ENCODE measurements at regions not wholly inside any gene's neighbourhood (a gene's known extent, or its start where the extent isn't known, plus 50 kb on each side); places are given as distances from the start of the nearest gene placed in this dataset.

DNA sequence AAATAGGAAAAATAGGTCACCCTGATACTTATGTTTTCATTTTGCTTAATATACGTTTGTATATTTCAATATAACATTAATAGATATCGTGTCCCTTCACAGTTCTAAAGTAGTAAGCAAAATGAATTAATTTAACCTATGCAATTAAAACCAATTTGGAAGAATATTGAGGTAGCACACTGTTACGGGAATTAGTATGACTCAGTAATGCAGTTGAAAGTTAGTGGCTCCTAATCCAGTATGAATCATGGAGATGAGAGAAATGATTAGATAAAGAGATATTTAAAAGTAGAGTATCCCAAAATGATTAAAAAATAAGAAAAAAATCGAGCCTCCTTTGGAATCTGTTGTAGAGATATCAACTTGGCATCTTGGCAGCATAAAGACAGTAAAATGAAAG is 177.0 kb upstream of the SLITRK6 start:
- no peak overlapping the region for H3K27ac ChIP-seq (ENCODE audit: extremely low read depth, low read depth, low read length)
- ChIA-PET CTCF (no interaction called here), POLR2A (no interaction called here)
- H3K4me1 ChIP-seq (ENCODE audit: control insufficient read depth, insufficient read depth, low read length), result no peaks in the 10 kb centered on the region
- no peaks in the 10 kb centered on the region for H3K9me3 ChIP-seq (ENCODE audit: control insufficient read depth, insufficient read depth, low read depth, low read length)
- TF ChIP-seq, protein P1, sequence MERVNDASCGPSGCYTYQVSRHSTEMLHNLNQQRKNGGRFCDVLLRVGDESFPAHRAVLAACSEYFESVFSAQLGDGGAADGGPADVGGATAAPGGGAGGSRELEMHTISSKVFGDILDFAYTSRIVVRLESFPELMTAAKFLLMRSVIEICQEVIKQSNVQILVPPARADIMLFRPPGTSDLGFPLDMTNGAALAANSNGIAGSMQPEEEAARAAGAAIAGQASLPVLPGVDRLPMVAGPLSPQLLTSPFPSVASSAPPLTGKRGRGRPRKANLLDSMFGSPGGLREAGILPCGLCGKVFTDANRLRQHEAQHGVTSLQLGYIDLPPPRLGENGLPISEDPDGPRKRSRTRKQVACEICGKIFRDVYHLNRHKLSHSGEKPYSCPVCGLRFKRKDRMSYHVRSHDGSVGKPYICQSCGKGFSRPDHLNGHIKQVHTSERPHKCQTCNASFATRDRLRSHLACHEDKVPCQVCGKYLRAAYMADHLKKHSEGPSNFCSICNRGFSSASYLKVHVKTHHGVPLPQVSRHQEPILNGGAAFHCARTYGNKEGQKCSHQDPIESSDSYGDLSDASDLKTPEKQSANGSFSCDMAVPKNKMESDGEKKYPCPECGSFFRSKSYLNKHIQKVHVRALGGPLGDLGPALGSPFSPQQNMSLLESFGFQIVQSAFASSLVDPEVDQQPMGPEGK (tag by site-specific recombination; IDR thresholded peaks at IDR 0.05), result no peak
- TF ChIP-seq, protein P2, sequence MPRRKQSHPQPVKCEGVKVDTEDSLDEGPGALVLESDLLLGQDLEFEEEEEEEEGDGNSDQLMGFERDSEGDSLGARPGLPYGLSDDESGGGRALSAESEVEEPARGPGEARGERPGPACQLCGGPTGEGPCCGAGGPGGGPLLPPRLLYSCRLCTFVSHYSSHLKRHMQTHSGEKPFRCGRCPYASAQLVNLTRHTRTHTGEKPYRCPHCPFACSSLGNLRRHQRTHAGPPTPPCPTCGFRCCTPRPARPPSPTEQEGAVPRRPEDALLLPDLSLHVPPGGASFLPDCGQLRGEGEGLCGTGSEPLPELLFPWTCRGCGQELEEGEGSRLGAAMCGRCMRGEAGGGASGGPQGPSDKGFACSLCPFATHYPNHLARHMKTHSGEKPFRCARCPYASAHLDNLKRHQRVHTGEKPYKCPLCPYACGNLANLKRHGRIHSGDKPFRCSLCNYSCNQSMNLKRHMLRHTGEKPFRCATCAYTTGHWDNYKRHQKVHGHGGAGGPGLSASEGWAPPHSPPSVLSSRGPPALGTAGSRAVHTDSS (tag by site-specific recombination; IDR thresholded peaks at IDR 0.05), result no peak
- TF ChIP-seq, protein P3, sequence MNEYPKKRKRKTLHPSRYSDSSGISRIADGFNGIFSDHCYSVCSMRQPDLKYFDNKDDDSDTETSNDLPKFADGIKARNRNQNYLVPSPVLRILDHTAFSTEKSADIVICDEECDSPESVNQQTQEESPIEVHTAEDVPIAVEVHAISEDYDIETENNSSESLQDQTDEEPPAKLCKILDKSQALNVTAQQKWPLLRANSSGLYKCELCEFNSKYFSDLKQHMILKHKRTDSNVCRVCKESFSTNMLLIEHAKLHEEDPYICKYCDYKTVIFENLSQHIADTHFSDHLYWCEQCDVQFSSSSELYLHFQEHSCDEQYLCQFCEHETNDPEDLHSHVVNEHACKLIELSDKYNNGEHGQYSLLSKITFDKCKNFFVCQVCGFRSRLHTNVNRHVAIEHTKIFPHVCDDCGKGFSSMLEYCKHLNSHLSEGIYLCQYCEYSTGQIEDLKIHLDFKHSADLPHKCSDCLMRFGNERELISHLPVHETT (tag by site-specific recombination; IDR thresholded peaks at IDR 0.05), result no peak
- TF ChIP-seq SP3 (tag by site-specific recombination; IDR thresholded peaks at IDR 0.05), result no peak
- TF ChIP-seq ZNF211 (tag by site-specific recombination; IDR thresholded peaks at IDR 0.05; ENCODE audit: low read depth), result no peak
- TF ChIP-seq, protein P4, sequence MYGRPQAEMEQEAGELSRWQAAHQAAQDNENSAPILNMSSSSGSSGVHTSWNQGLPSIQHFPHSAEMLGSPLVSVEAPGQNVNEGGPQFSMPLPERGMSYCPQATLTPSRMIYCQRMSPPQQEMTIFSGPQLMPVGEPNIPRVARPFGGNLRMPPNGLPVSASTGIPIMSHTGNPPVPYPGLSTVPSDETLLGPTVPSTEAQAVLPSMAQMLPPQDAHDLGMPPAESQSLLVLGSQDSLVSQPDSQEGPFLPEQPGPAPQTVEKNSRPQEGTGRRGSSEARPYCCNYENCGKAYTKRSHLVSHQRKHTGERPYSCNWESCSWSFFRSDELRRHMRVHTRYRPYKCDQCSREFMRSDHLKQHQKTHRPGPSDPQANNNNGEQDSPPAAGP (tag by site-specific recombination; IDR thresholded peaks at IDR 0.05), result no peak
- TF ChIP-seq YY1 (tag by site-specific recombination; IDR thresholded peaks at IDR 0.05), result no peak
- TF ChIP-seq, protein P5, sequence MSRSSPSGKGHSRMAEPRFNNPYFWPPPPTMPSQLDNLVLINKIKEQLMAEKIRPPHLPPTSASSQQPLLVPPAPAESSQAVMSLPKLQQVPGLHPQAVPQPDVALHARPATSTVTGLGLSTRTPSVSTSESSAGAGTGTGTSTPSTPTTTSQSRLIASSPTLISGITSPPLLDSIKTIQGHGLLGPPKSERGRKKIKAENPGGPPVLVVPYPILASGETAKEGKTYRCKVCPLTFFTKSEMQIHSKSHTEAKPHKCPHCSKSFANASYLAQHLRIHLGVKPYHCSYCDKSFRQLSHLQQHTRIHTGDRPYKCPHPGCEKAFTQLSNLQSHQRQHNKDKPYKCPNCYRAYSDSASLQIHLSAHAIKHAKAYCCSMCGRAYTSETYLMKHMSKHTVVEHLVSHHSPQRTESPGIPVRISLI (tag by site-specific recombination; IDR thresholded peaks at IDR 0.05), result no peak
- TF ChIP-seq ZBTB17 (tag by site-specific recombination; IDR thresholded peaks at IDR 0.05), result no peak
- TF ChIP-seq ZNF391 (tag by site-specific recombination; IDR thresholded peaks at IDR 0.05; ENCODE audit: borderline replicate concordance, low read depth), result no peak
- no peak for TF ChIP-seq ZNF138 (tag by site-specific recombination; IDR thresholded peaks at IDR 0.05; ENCODE audit: borderline replicate concordance)
- no peak for TF ChIP-seq ZNF2 (tag by site-specific recombination; IDR thresholded peaks at IDR 0.05)
- TF ChIP-seq, protein P6, sequence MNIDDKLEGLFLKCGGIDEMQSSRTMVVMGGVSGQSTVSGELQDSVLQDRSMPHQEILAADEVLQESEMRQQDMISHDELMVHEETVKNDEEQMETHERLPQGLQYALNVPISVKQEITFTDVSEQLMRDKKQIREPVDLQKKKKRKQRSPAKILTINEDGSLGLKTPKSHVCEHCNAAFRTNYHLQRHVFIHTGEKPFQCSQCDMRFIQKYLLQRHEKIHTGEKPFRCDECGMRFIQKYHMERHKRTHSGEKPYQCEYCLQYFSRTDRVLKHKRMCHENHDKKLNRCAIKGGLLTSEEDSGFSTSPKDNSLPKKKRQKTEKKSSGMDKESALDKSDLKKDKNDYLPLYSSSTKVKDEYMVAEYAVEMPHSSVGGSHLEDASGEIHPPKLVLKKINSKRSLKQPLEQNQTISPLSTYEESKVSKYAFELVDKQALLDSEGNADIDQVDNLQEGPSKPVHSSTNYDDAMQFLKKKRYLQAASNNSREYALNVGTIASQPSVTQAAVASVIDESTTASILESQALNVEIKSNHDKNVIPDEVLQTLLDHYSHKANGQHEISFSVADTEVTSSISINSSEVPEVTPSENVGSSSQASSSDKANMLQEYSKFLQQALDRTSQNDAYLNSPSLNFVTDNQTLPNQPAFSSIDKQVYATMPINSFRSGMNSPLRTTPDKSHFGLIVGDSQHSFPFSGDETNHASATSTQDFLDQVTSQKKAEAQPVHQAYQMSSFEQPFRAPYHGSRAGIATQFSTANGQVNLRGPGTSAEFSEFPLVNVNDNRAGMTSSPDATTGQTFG (tag by site-specific recombination; IDR thresholded peaks at IDR 0.05; ENCODE audit: borderline replicate concordance), result no peak
- TF ChIP-seq HOXA7 (CRISPR knock-in tag; IDR thresholded peaks at IDR 0.05; ENCODE audit: borderline replicate concordance), result no peak
- TF ChIP-seq ZNF549 (tag by site-specific recombination; IDR thresholded peaks at IDR 0.05), result no peak
- no peak for TF ChIP-seq ZNF223 (tag by site-specific recombination; IDR thresholded peaks at IDR 0.05)
- TF ChIP-seq ZBTB48 (tag by site-specific recombination; IDR thresholded peaks at IDR 0.05), result no peak
- no peak for TF ChIP-seq TRIM28 (IDR thresholded peaks at IDR 0.05; ENCODE audit: borderline replicate concordance, low read length)
- no peak for TF ChIP-seq HOXD13 (CRISPR knock-in tag; IDR thresholded peaks at IDR 0.05; ENCODE audit: borderline replicate concordance)
- H3K4me3 ChIP-seq (ENCODE audit: low read depth, low read length), result no peak overlapping the region
- no peaks in the 10 kb centered on the region for H3K36me3 ChIP-seq (ENCODE audit: control insufficient read depth in 2 of 2, insufficient read depth in 1 of 2, low read length in 2 of 2)
